ENCODE measurements at regions not wholly inside any gene's neighbourhood (a gene's known extent, or its start where the extent isn't known, plus 50 kb on each side); places are given as distances from the start of the nearest gene placed in this dataset.

GRCh38 chr13:90375851-90376250 lies 971.6 kb upstream of the MIR17HG start:
- Histone ChIP-seq H2AFZ (no peak overlapping the region), H3K4me1 (ENCODE audit: insufficient read depth) (no peaks in the 10 kb centered on the region), H3K79me2 (replicated peaks; ENCODE audit: insufficient read depth) (no peaks in the 10 kb centered on the region), H3K4me3 (no peak overlapping the region), H3K27ac (ENCODE audit: low read depth) (no peak overlapping the region), H3K36me3 (ENCODE audit: insufficient read depth) (no peaks in the 10 kb centered on the region), H3K4me2 (no peak overlapping the region), H3K9me2 (ENCODE audit: insufficient read depth) (0 out of 2 replicates have a peak, but pooled peaks cover 3% of the 10 kb centered on the region), H3F3A (replicated peaks; ENCODE audit: low read depth) (no peaks in the 10 kb centered on the region), H3K27me3 (ENCODE audit: insufficient read depth) (no peaks in the 10 kb centered on the region), H4K20me1 (replicated peaks; ENCODE audit: insufficient read depth) (no peaks in the 10 kb centered on the region)
- H3K27me3 Mint-ChIP-seq (ENCODE audit: insufficient read depth, low read depth, poor library complexity) = no peaks in the 10 kb centered on the region
- no peak overlapping the region for H3K27ac Mint-ChIP-seq
- no peak overlapping the region for H3K4me3 Mint-ChIP-seq
- no peaks in the 10 kb centered on the region for H3K4me1 Mint-ChIP-seq
- H3K9me3 Mint-ChIP-seq = no peaks in the 10 kb centered on the region
- TF ChIP-seq ZNF462 (CRISPR knock-in tag; IDR thresholded peaks at IDR 0.05) (no peak), EZH2phosphoT487 (IDR thresholded peaks at IDR 0.05; ENCODE audit: unreplicated experiment) (no peak), REST (IDR thresholded peaks at IDR 0.05; ENCODE audit: unreplicated experiment) (no peak), NANOG (IDR thresholded peaks at IDR 0.05; ENCODE audit: borderline replicate concordance) (no peak), EZH2 (IDR thresholded peaks at IDR 0.05; ENCODE audit: low read depth, unreplicated experiment) (no peak), STAT1 (IDR thresholded peaks at IDR 0.05; ENCODE audit: unreplicated experiment) (no peak), CTCF (conservative IDR thresholded peaks at IDR 0.05; ENCODE audit: low read depth in 2 of 2) (no peak), ZNF331 (CRISPR knock-in tag; IDR thresholded peaks at IDR 0.05; ENCODE audit: low read depth) (no peak), CREB1 (CRISPR knock-in tag; IDR thresholded peaks at IDR 0.05; ENCODE audit: low read depth) (no peak), ETS1 (IDR thresholded peaks at IDR 0.05) (no peak), ZNF114 (CRISPR knock-in tag; IDR thresholded peaks at IDR 0.05) (no peak), POLR2AphosphoS5 (IDR thresholded peaks at IDR 0.05; ENCODE audit: low read depth) (no peak), JUNB (IDR thresholded peaks at IDR 0.05; ENCODE audit: unreplicated experiment) (no peak)
- no peak for DNase-seq (ENCODE audit: low spot score)
- ATAC-seq = no peak
- H3K36me3 Mint-ChIP-seq (ENCODE audit: low read depth) = no peaks in the 10 kb centered on the region

Data from GM23338 (cell line).